ENCODE measurements at regions not wholly inside any gene's neighbourhood (a gene's known extent, or its start where the extent isn't known, plus 50 kb on each side); places are given as distances from the start of the nearest gene placed in this dataset.

GRCh38 chr3:81967393-81967792 is 205.9 kb upstream of the GBE1 start:
- Histone ChIP-seq H3K4me1 (ENCODE audit: control insufficient read depth, insufficient read depth, low read length) (no peaks in the 10 kb centered on the region), H3K4me3 (ENCODE audit: low read length) (no peak overlapping the region), H3K27me3 (ENCODE audit: control insufficient read depth, insufficient read depth) (no peaks in the 10 kb centered on the region), H3K9me3 (ENCODE audit: control insufficient read depth, low read length) (no peaks in the 10 kb centered on the region), H3K27ac (ENCODE audit: low read length) (no peak overlapping the region)
- ATAC-seq (no peak), DNase-seq (no peak)
- intact Hi-C loops (cut with DNase I) = no loop called here

GRCh38 chr3:81965696-81966095 is 204.3 kb upstream of the GBE1 start:
- no peaks in the 10 kb centered on the region for H3K9me3 ChIP-seq (ENCODE audit: control insufficient read depth, low read length)
- no peak overlapping the region for H3K4me3 ChIP-seq (ENCODE audit: low read length)
- no peak for ATAC-seq
- no peaks in the 10 kb centered on the region for H3K27me3 ChIP-seq (ENCODE audit: control insufficient read depth, insufficient read depth)
- no peak overlapping the region for H3K27ac ChIP-seq (ENCODE audit: low read length)
- DNase-seq = no peak
- intact Hi-C loops (cut with DNase I) = no loop called here
- WGBS = 66% methylated on average over 2 of the region's 2 CpGs
- no peaks in the 10 kb centered on the region for H3K4me1 ChIP-seq (ENCODE audit: control insufficient read depth, insufficient read depth, low read length)

- no peaks in the 10 kb centered on the region for H3K27me3 ChIP-seq (ENCODE audit: control insufficient read depth, insufficient read depth)
- no peaks in the 10 kb centered on the region for H3K9me3 ChIP-seq (ENCODE audit: control insufficient read depth, low read length)
- 100% methylated on average over 2 of the region's 2 CpGs for WGBS
- no peak for DNase-seq
- intact Hi-C loops (cut with DNase I) = no loop called here
- H3K27ac ChIP-seq (ENCODE audit: low read length) = no peak overlapping the region
- H3K4me3 ChIP-seq (ENCODE audit: low read length) = no peak overlapping the region
- no peaks in the 10 kb centered on the region for H3K4me1 ChIP-seq (ENCODE audit: control insufficient read depth, insufficient read depth, low read length)
- no peak for ATAC-seq
These were observed 201.0 kb upstream of the GBE1 start for GRCh38 chr3:81962396-81962795.

- no peaks in the 10 kb centered on the region for H3K4me1 ChIP-seq (ENCODE audit: control insufficient read depth, insufficient read depth, low read length)
- no peak for DNase-seq
- intact Hi-C loops (cut with DNase I) = no loop called here
- ATAC-seq = no peak
- no peaks in the 10 kb centered on the region for H3K9me3 ChIP-seq (ENCODE audit: control insufficient read depth, low read length)
- no peak overlapping the region for H3K4me3 ChIP-seq (ENCODE audit: low read length)
- H3K27ac ChIP-seq (ENCODE audit: low read length) = no peak overlapping the region
- no peaks in the 10 kb centered on the region for H3K27me3 ChIP-seq (ENCODE audit: control insufficient read depth, insufficient read depth)
- 58% methylated on average over 2 of the region's 2 CpGs for WGBS
These were observed 197.7 kb upstream of the GBE1 start for GRCh38 chr3:81958972-81959640.

GRCh38 chr3:81955878-81956277 is 194.4 kb upstream of the GBE1 start:
- Histone ChIP-seq H3K4me3 (ENCODE audit: low read length) (no peak overlapping the region), H3K9me3 (ENCODE audit: control insufficient read depth, low read length) (no peaks in the 10 kb centered on the region), H3K27ac (ENCODE audit: low read length) (no peak overlapping the region), H3K27me3 (ENCODE audit: control insufficient read depth, insufficient read depth) (no peaks in the 10 kb centered on the region), H3K4me1 (ENCODE audit: control insufficient read depth, insufficient read depth, low read length) (no peaks in the 10 kb centered on the region)
- 34% methylated on average over 4 of the region's 4 CpGs for WGBS
- intact Hi-C loops (cut with DNase I) = no loop called here
- no peak for DNase-seq
- ATAC-seq = no peak

GRCh38 chr3:81953111-81953510 is 191.7 kb upstream of the GBE1 start:
- 93% methylated on average over 5 of the region's 5 CpGs for WGBS
- Histone ChIP-seq H3K9me3 (ENCODE audit: control insufficient read depth, low read length) (no peaks in the 10 kb centered on the region), H3K4me3 (ENCODE audit: low read length) (no peak overlapping the region), H3K27me3 (ENCODE audit: control insufficient read depth, insufficient read depth) (no peaks in the 10 kb centered on the region), H3K27ac (ENCODE audit: low read length) (no peak overlapping the region), H3K4me1 (ENCODE audit: control insufficient read depth, insufficient read depth, low read length) (no peaks in the 10 kb centered on the region)
- no peak for DNase-seq
- ATAC-seq = no peak
- intact Hi-C loops (cut with DNase I) = no loop called here

GRCh38 chr3:81952141-81952540 is 190.7 kb upstream of the GBE1 start:
- intact Hi-C loops (cut with DNase I) = no loop called here
- ATAC-seq = no peak
- Histone ChIP-seq H3K27ac (ENCODE audit: low read length) (no peak overlapping the region), H3K9me3 (ENCODE audit: control insufficient read depth, low read length) (no peaks in the 10 kb centered on the region), H3K27me3 (ENCODE audit: control insufficient read depth, insufficient read depth) (no peaks in the 10 kb centered on the region), H3K4me1 (ENCODE audit: control insufficient read depth, insufficient read depth, low read length) (no peaks in the 10 kb centered on the region), H3K4me3 (ENCODE audit: low read length) (no peak overlapping the region)
- WGBS = 70% methylated on average over 3 of the region's 3 CpGs
- DNase-seq = no peak

GRCh38 chr3:81951636-81952035 is 190.2 kb upstream of the GBE1 start:
- ATAC-seq = no peak
- Histone ChIP-seq H3K27me3 (ENCODE audit: control insufficient read depth, insufficient read depth) (no peaks in the 10 kb centered on the region), H3K27ac (ENCODE audit: low read length) (no peak overlapping the region), H3K4me3 (ENCODE audit: low read length) (no peak overlapping the region), H3K9me3 (ENCODE audit: control insufficient read depth, low read length) (no peaks in the 10 kb centered on the region), H3K4me1 (ENCODE audit: control insufficient read depth, insufficient read depth, low read length) (no peaks in the 10 kb centered on the region)
- intact Hi-C loops (cut with DNase I) = no loop called here
- DNase-seq = no peak
- 31% methylated on average over 4 of the region's 4 CpGs for WGBS

- 86% methylated on average over 6 of the region's 6 CpGs for WGBS
- H3K9me3 ChIP-seq (ENCODE audit: control insufficient read depth, low read length) = no peaks in the 10 kb centered on the region
- no peaks in the 10 kb centered on the region for H3K4me1 ChIP-seq (ENCODE audit: control insufficient read depth, insufficient read depth, low read length)
- no peaks in the 10 kb centered on the region for H3K27me3 ChIP-seq (ENCODE audit: control insufficient read depth, insufficient read depth)
- H3K4me3 ChIP-seq (ENCODE audit: low read length) = no peak overlapping the region
- intact Hi-C loops (cut with DNase I) = no loop called here
- ATAC-seq (no peak), DNase-seq (no peak)
- no peak overlapping the region for H3K27ac ChIP-seq (ENCODE audit: low read length)
These were observed 189.7 kb upstream of the GBE1 start for GRCh38 chr3:81951106-81951505.

GRCh38 chr3:81947359-81947758 is 185.9 kb upstream of the GBE1 start:
- no peak overlapping the region for H3K27ac ChIP-seq (ENCODE audit: low read length)
- no peaks in the 10 kb centered on the region for H3K4me1 ChIP-seq (ENCODE audit: control insufficient read depth, insufficient read depth, low read length)
- intact Hi-C loops (cut with DNase I) = no loop called here
- ATAC-seq = no peak
- H3K9me3 ChIP-seq (ENCODE audit: control insufficient read depth, low read length) = peaks cover 5% of the 10 kb centered on the region
- H3K4me3 ChIP-seq (ENCODE audit: low read length) = no peak overlapping the region
- no peak for DNase-seq
- 90% methylated on average over 1 of the region's 1 CpG for WGBS
- no peaks in the 10 kb centered on the region for H3K27me3 ChIP-seq (ENCODE audit: control insufficient read depth, insufficient read depth)

GRCh38 chr3:81938681-81939080 is 177.2 kb upstream of the GBE1 start:
- Histone ChIP-seq H3K4me3 (ENCODE audit: low read length) (no peak overlapping the region), H3K4me1 (ENCODE audit: control insufficient read depth, insufficient read depth, low read length) (no peaks in the 10 kb centered on the region), H3K27ac (ENCODE audit: low read length) (no peak overlapping the region), H3K9me3 (ENCODE audit: control insufficient read depth, low read length) (no peaks in the 10 kb centered on the region), H3K27me3 (ENCODE audit: control insufficient read depth, insufficient read depth) (no peaks in the 10 kb centered on the region)
- intact Hi-C loops (cut with DNase I) = no loop called here
- DNase-seq = no peak
- no peak for ATAC-seq

GRCh38 chr3:81936817-81937216 is 175.4 kb upstream of the GBE1 start:
- intact Hi-C loops (cut with DNase I) = no loop called here
- Histone ChIP-seq H3K4me3 (ENCODE audit: low read length) (no peak overlapping the region), H3K4me1 (ENCODE audit: control insufficient read depth, insufficient read depth, low read length) (no peaks in the 10 kb centered on the region), H3K27me3 (ENCODE audit: control insufficient read depth, insufficient read depth) (no peaks in the 10 kb centered on the region), H3K9me3 (ENCODE audit: control insufficient read depth, low read length) (no peaks in the 10 kb centered on the region), H3K27ac (ENCODE audit: low read length) (no peak overlapping the region)
- DNase-seq (no peak), ATAC-seq (no peak)
- WGBS = 55% methylated on average over 1 of the region's 1 CpG

Data from right cardiac atrium (tissue), 5 donors.